ENCODE measurements at regions not wholly inside any gene's neighbourhood (a gene's known extent, or its start where the extent isn't known, plus 50 kb on each side); places are given as distances from the start of the nearest gene placed in this dataset.

GRCh38 chr11:81578571-81578970 lies 1155.1 kb downstream of the FAM181B start:
- no peak overlapping the region for H3K27ac ChIP-seq
- no peaks in the 10 kb centered on the region for H3K27me3 ChIP-seq
- H3K36me3 ChIP-seq, result no peaks in the 10 kb centered on the region
- H3K4me3 ChIP-seq, result no peak overlapping the region
- no peak for TF ChIP-seq CTCF (IDR thresholded peaks at IDR 0.05)
- DNase-seq, result no peak
- intact Hi-C loops (cut with DNase I; ENCODE audit: low total_unique reads), result no loop called here
- H3K9me3 ChIP-seq, result no peaks in the 10 kb centered on the region
- no peaks in the 10 kb centered on the region for H3K4me1 ChIP-seq

GRCh38 chr11:81574301-81574700 lies 1159.4 kb downstream of the FAM181B start:
- intact Hi-C loops (cut with DNase I; ENCODE audit: low total_unique reads), result no loop called here
- no peak for TF ChIP-seq CTCF (IDR thresholded peaks at IDR 0.05)

GRCh38 chr11:81573367-81573766 lies 1160.3 kb downstream of the FAM181B start:
- Histone ChIP-seq H3K27ac (no peak overlapping the region), H3K4me1 (no peaks in the 10 kb centered on the region), H3K4me3 (no peak overlapping the region), H3K36me3 (no peaks in the 10 kb centered on the region), H3K27me3 (no peaks in the 10 kb centered on the region), H3K9me3 (no peaks in the 10 kb centered on the region)
- TF ChIP-seq CTCF (IDR thresholded peaks at IDR 0.05), result no peak
- no peak for DNase-seq
- intact Hi-C loops (cut with DNase I; ENCODE audit: low total_unique reads), result no loop called here

More at GRCh38 chr11:81574301-81574700, 1159.4 kb downstream of the FAM181B start:
- no peak for DNase-seq
- Histone ChIP-seq H3K9me3 (no peaks in the 10 kb centered on the region), H3K4me3 (no peak overlapping the region), H3K27me3 (no peaks in the 10 kb centered on the region), H3K4me1 (no peaks in the 10 kb centered on the region), H3K36me3 (no peaks in the 10 kb centered on the region), H3K27ac (no peak overlapping the region)

GRCh38 chr11:81570669-81571068 lies 1163.0 kb downstream of the FAM181B start:
- intact Hi-C loops (cut with DNase I; ENCODE audit: low total_unique reads), result no loop called here
- DNase-seq, result no peak
- no peak for TF ChIP-seq CTCF (IDR thresholded peaks at IDR 0.05)

GRCh38 chr11:81569999-81570398 lies 1163.7 kb downstream of the FAM181B start:
- Histone ChIP-seq H3K36me3 (no peaks in the 10 kb centered on the region), H3K4me1 (no peaks in the 10 kb centered on the region), H3K27me3 (no peaks in the 10 kb centered on the region), H3K4me3 (no peak overlapping the region), H3K9me3 (no peaks in the 10 kb centered on the region), H3K27ac (no peak overlapping the region)
- intact Hi-C loops (cut with DNase I; ENCODE audit: low total_unique reads), result no loop called here
- no peak for TF ChIP-seq CTCF (IDR thresholded peaks at IDR 0.05)
- no peak for DNase-seq

More at GRCh38 chr11:81570669-81571068, 1163.0 kb downstream of the FAM181B start:
- no peak overlapping the region for H3K27ac ChIP-seq
- H3K4me1 ChIP-seq, result no peaks in the 10 kb centered on the region
- no peaks in the 10 kb centered on the region for H3K9me3 ChIP-seq
- no peaks in the 10 kb centered on the region for H3K27me3 ChIP-seq
- no peak overlapping the region for H3K4me3 ChIP-seq
- no peaks in the 10 kb centered on the region for H3K36me3 ChIP-seq

GRCh38 chr11:81568918-81569317 lies 1164.7 kb downstream of the FAM181B start:
- Histone ChIP-seq H3K4me1 (no peaks in the 10 kb centered on the region), H3K4me3 (no peak overlapping the region), H3K36me3 (no peaks in the 10 kb centered on the region), H3K27me3 (no peaks in the 10 kb centered on the region), H3K27ac (no peak overlapping the region), H3K9me3 (no peaks in the 10 kb centered on the region)
- intact Hi-C loops (cut with DNase I; ENCODE audit: low total_unique reads), result no loop called here
- no peak for TF ChIP-seq CTCF (IDR thresholded peaks at IDR 0.05)
- no peak for DNase-seq

Measured in tibial artery (tissue), 4 donors.